DND-41 (cell line): ENCODE measurements at regions not wholly inside any gene's neighbourhood (a gene's known extent, or its start where the extent isn't known, plus 50 kb on each side); places are given as distances from the start of the nearest gene placed in this dataset.

ENCODE experiments used
- EZH2 ChIP-seq: IDR thresholded peaks from 3 replicates; pipeline ENCODE4 v1.6.1; 2012; ENCODE audit warnings: borderline replicate concordance, low read depth, mild to moderate bottlenecking, moderate library complexity, low read length, inconsistent platforms; ENCODE audit not compliant: severe bottlenecking
- TF ChIP-seq, protein P1 (sequence below): IDR thresholded peaks from 2 replicates; pipeline ENCODE4 v1.5.1; 2012; ENCODE audit warnings: borderline replicate concordance, low read length, moderate library complexity, mild to moderate bottlenecking; ENCODE audit not compliant: poor library complexity, severe bottlenecking; ENCODE audit errors: extremely low read depth

DNA sequence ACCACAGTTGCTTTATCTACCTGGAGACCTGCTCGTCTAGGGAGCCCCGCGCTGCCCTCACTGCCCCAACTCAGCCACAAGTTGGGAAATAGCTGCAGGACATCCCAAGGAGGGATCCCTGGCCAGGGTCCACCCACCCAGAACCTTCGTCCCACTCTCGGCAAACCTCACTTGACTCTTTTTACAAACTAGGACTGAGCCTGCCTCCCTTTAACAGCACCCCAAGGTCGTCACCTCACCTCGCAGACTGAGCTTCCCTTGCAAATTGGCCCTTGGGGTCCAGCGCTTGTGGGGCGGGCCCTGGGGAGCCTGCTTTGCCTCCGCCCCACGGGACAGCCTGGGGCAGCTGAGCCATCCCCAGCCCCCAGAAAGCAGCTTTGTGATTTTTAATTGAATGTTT lies 1505.8 kb downstream of the TBC1D22A start:
- TF ChIP-seq, protein P1, sequence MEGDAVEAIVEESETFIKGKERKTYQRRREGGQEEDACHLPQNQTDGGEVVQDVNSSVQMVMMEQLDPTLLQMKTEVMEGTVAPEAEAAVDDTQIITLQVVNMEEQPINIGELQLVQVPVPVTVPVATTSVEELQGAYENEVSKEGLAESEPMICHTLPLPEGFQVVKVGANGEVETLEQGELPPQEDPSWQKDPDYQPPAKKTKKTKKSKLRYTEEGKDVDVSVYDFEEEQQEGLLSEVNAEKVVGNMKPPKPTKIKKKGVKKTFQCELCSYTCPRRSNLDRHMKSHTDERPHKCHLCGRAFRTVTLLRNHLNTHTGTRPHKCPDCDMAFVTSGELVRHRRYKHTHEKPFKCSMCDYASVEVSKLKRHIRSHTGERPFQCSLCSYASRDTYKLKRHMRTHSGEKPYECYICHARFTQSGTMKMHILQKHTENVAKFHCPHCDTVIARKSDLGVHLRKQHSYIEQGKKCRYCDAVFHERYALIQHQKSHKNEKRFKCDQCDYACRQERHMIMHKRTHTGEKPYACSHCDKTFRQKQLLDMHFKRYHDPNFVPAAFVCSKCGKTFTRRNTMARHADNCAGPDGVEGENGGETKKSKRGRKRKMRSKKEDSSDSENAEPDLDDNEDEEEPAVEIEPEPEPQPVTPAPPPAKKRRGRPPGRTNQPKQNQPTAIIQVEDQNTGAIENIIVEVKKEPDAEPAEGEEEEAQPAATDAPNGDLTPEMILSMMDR = no peak
- TF ChIP-seq EZH2 = no peak
